MM.1S (cell line): ENCODE measurements at regions not wholly inside any gene's neighbourhood (a gene's known extent, or its start where the extent isn't known, plus 50 kb on each side); places are given as distances from the start of the nearest gene placed in this dataset.

Experiments used
- DNase-seq: peaks from one replicate; pipeline ENCODE4 v3.0.0-alpha.2; 2015
- H2AFZ ChIP-seq: fragments of 300-600 bp; sonication (generic); 2 replicates; pipeline ENCODE4 v1.6.0; 2016; ENCODE audit warnings: antibody characterized with exemption, low read length
- H3F3A ChIP-seq: fragments of 300-600 bp; sonication (generic); 2 replicates; pipeline ENCODE4 v1.6.1; 2016; ENCODE audit warnings: mild to moderate bottlenecking, antibody characterized with exemption, low read length, moderate library complexity, mixed read lengths; ENCODE audit not compliant: insufficient read depth
- H3K27ac ChIP-seq: fragments of 300-600 bp; sonication (generic); 2 replicates; pipeline ENCODE4 v1.5.1; 2016; ENCODE audit warnings: mild to moderate bottlenecking, low read length
- H3K27me3 ChIP-seq: fragments of 300-600 bp; sonication (generic); replicated peaks from 2 replicates; pipeline ENCODE4 v1.6.0; 2016; ENCODE audit warnings: low read length; ENCODE audit not compliant: insufficient read depth
- H3K36me3 ChIP-seq: fragments of 300-600 bp; sonication (generic); replicated peaks from 2 replicates; pipeline ENCODE4 v1.6.1; 2016; ENCODE audit warnings: mild to moderate bottlenecking, low read length, mixed read lengths; ENCODE audit not compliant: insufficient read depth
- H3K4me1 ChIP-seq: fragments of 300-600 bp; sonication (generic); 2 replicates; pipeline ENCODE4 v1.6.1; 2016; ENCODE audit warnings: low read length, mixed read lengths
- H3K4me2 ChIP-seq: fragments of 300-600 bp; sonication (generic); 2 replicates; pipeline ENCODE4 v1.6.0; 2016; ENCODE audit warnings: low read depth, low read length
- H3K4me3 ChIP-seq: fragments of 300-600 bp; sonication (generic); 2 replicates; pipeline ENCODE4 v1.5.1; 2016; ENCODE audit warnings: low read length, mixed read lengths
- H3K79me2 ChIP-seq: fragments of 300-600 bp; sonication (generic); 2 replicates; pipeline ENCODE4 v1.6.1; 2016; ENCODE audit warnings: mixed run types, low read length, mixed read lengths
- H3K9ac ChIP-seq: fragments of 300-600 bp; sonication (generic); 2 replicates; pipeline ENCODE4 v1.6.1; 2016; ENCODE audit warnings: low read length, mixed read lengths
- H3K9me2 ChIP-seq: fragments of 300-600 bp; sonication (generic); replicated peaks from 2 replicates; pipeline ENCODE4 v1.6.1; 2016; ENCODE audit warnings: mild to moderate bottlenecking, low read length, mixed read lengths; ENCODE audit not compliant: insufficient read depth
- H3K9me3 ChIP-seq: fragments of 300-600 bp; sonication (generic); replicated peaks from 2 replicates; pipeline ENCODE4 v1.6.1; 2016; ENCODE audit warnings: mild to moderate bottlenecking, low read length, mixed read lengths; ENCODE audit not compliant: insufficient read depth
- H4K20me1 ChIP-seq: fragments of 300-600 bp; sonication (generic); 2 replicates; pipeline ENCODE4 v1.6.1; 2016; ENCODE audit warnings: mild to moderate bottlenecking, low read length, moderate library complexity, mixed read lengths; ENCODE audit not compliant: insufficient read depth
- CTCF ChIP-seq: fragments of 300-600 bp; sonication (generic); IDR thresholded peaks from 2 replicates; pipeline ENCODE4 v1.5.1; 2016; ENCODE audit warnings: antibody characterized with exemption, low read length, mixed read lengths
- EZH2 ChIP-seq: fragments of 300-600 bp; sonication (generic); optimal IDR thresholded peaks from 2 replicates; pipeline ENCODE3; 2017; ENCODE audit warnings: low read depth, mild to moderate bottlenecking, antibody characterized with exemption, low read length, mixed read lengths
- EZH2phosphoT487 ChIP-seq: fragments of 300-600 bp; sonication (generic); IDR thresholded peaks from 2 replicates; pipeline ENCODE4 v1.6.1; 2018; ENCODE audit warnings: antibody characterized with exemption, low read length

DNA sequence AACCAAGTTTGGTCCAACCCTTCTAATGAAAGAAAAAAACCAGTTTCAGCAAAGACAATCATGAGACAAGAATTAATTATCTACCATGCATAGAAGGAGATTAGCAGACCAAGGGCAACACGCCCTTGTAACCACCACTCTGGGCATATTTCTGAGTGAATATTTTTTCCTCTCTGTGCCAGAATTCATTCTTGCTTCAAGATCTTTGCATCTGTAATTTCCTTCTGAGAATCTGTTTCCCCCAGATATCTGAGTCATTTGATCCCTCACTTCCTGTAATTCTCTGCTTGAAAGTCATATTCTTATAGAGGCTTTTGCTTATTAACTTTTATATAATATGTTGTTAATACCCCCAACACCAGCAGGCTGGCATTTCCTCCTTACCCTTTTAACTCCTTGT, 243.7 kb downstream of the SLC16A7 start:
- Histone ChIP-seq H3K36me3 (no peaks in the 10 kb centered on the region), H3K9me2 (no peaks in the 10 kb centered on the region), H3K4me2 (no peak overlapping the region), H3K27me3 (no peaks in the 10 kb centered on the region), H3K4me3 (no peak overlapping the region), H3K27ac (no peak overlapping the region), H4K20me1 (no peaks in the 10 kb centered on the region), H3K9me3 (no peaks in the 10 kb centered on the region), H3K79me2 (no peaks in the 10 kb centered on the region), H3K9ac (no peak overlapping the region), H3K4me1 (no peaks in the 10 kb centered on the region), H2AFZ (no peak overlapping the region), H3F3A (no peaks in the 10 kb centered on the region)
- TF ChIP-seq EZH2phosphoT487 (no peak), CTCF (no peak), EZH2 (no peak)
- no peak for DNase-seq

- H3K27me3 ChIP-seq: no peaks in the 10 kb centered on the region
- H2AFZ ChIP-seq: no peak overlapping the region
- H3F3A ChIP-seq: no peaks in the 10 kb centered on the region
- DNase-seq: no peak
- H3K36me3 ChIP-seq: no peaks in the 10 kb centered on the region
- no peak overlapping the region for H3K4me3 ChIP-seq
- no peak overlapping the region for H3K27ac ChIP-seq
- TF ChIP-seq CTCF: no peak
- no peak for TF ChIP-seq EZH2
- no peak for TF ChIP-seq EZH2phosphoT487
- H3K9me2 ChIP-seq: no peaks in the 10 kb centered on the region
- no peaks in the 10 kb centered on the region for H3K9me3 ChIP-seq
- H3K9ac ChIP-seq: no peak overlapping the region
- no peaks in the 10 kb centered on the region for H4K20me1 ChIP-seq
- H3K4me1 ChIP-seq: no peaks in the 10 kb centered on the region
- H3K79me2 ChIP-seq: no peaks in the 10 kb centered on the region
- H3K4me2 ChIP-seq: no peak overlapping the region
Observed at GRCh38 chr12:59843260-59843843, 247.5 kb downstream of the SLC16A7 start.

DNA sequence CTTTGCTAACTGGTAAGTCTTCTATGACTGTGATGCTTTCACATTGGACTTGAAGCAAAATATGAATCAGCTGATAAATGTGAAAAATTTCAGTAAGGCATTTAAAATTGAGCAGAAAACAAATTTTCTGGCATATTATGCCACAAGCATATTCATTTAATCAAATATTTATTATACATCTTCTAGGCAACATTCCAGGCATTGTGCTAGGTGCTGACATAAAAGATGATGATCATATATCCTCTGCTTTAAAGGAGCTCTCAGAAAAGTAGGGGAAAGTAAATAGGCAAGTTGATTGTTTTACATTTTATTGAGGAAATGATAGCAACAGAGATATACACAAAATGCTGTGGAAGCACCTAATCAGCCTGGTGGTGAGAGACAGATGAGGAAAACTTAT, 248.9 kb downstream of the SLC16A7 start:
- no peak overlapping the region for H3K4me3 ChIP-seq
- TF ChIP-seq EZH2: no peak
- no peak overlapping the region for H3K27ac ChIP-seq
- no peak overlapping the region for H3K9ac ChIP-seq
- no peaks in the 10 kb centered on the region for H3K36me3 ChIP-seq
- H3K4me2 ChIP-seq: no peak overlapping the region
- H3K79me2 ChIP-seq: no peaks in the 10 kb centered on the region
- no peaks in the 10 kb centered on the region for H3F3A ChIP-seq
- H3K9me2 ChIP-seq: no peaks in the 10 kb centered on the region
- H2AFZ ChIP-seq: no peak overlapping the region
- DNase-seq: no peak
- no peaks in the 10 kb centered on the region for H3K27me3 ChIP-seq
- no peaks in the 10 kb centered on the region for H3K4me1 ChIP-seq
- H3K9me3 ChIP-seq: no peaks in the 10 kb centered on the region
- no peaks in the 10 kb centered on the region for H4K20me1 ChIP-seq

DNA sequence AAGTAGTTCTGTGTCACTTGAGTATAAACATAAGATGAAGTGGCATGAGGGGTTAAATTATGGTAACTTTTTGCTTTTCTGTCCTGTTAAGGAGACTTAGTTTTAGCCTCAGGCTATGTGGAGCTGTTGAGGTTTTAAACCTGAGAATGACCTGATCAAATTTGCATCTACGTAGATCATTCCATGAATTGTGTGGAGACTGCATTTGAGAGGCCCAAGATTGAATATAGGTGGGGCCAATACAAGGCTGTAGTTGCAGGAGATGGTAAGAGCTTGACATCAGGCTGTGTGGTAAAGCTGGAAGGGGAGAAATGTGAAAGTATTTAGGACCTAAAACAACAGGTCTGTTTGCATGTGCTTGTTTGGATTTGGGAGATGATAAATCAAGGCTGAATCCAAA, 249.5 kb downstream of the SLC16A7 start:
- DNase-seq: no peak
- no peak overlapping the region for H2AFZ ChIP-seq
- H3K27me3 ChIP-seq: no peaks in the 10 kb centered on the region
- no peaks in the 10 kb centered on the region for H3K36me3 ChIP-seq
- H3K27ac ChIP-seq: no peak overlapping the region
- no peaks in the 10 kb centered on the region for H3F3A ChIP-seq
- H3K9ac ChIP-seq: no peak overlapping the region
- no peak overlapping the region for H3K4me3 ChIP-seq
- H4K20me1 ChIP-seq: no peaks in the 10 kb centered on the region
- H3K9me2 ChIP-seq: no peaks in the 10 kb centered on the region
- no peak overlapping the region for H3K4me2 ChIP-seq
- no peaks in the 10 kb centered on the region for H3K79me2 ChIP-seq
- TF ChIP-seq EZH2phosphoT487 (no peak), EZH2 (no peak), CTCF (no peak)
- H3K4me1 ChIP-seq: no peaks in the 10 kb centered on the region
- H3K9me3 ChIP-seq: no peaks in the 10 kb centered on the region
